H9 (cell line): ENCODE measurements at regions not wholly inside any gene's neighbourhood (a gene's known extent, or its start where the extent isn't known, plus 50 kb on each side); places are given as distances from the start of the nearest gene placed in this dataset.

Experiments used
- DNase-seq: peaks from one replicate; pipeline ENCODE4 v3.0.0-alpha.2; 2017
- H2AFZ ChIP-seq: one replicate; pipeline ENCODE4 v1.6.1; 2013; ENCODE audit warnings: mild to moderate bottlenecking, low read length, control low read depth, moderate library complexity
- H2AK5ac ChIP-seq: 2 replicates; pipeline ENCODE4 v1.6.1; 2013; ENCODE audit warnings: low read length, control low read depth, mixed read lengths; ENCODE audit not compliant: insufficient read length
- H2BK120ac ChIP-seq: one replicate; pipeline ENCODE4 v1.6.1; 2013; ENCODE audit warnings: low read depth, mild to moderate bottlenecking, low read length, control low read depth, inconsistent platforms; ENCODE audit not compliant: poor library complexity, severe bottlenecking
- H2BK12ac ChIP-seq: 2 replicates; pipeline ENCODE4 v1.6.1; 2013; ENCODE audit warnings: low read length, control low read depth, mixed read lengths, low read depth; ENCODE audit not compliant: insufficient read length
- H2BK15ac ChIP-seq: 2 replicates; pipeline ENCODE4 v1.6.1; 2013; ENCODE audit warnings: low read depth, low read length, control low read depth
- H2BK20ac ChIP-seq: one replicate; pipeline ENCODE4 v1.6.1; 2013; ENCODE audit warnings: low read depth, mild to moderate bottlenecking, low read length, control low read depth, inconsistent platforms; ENCODE audit not compliant: poor library complexity, severe bottlenecking
- H2BK5ac ChIP-seq: 2 replicates; pipeline ENCODE4 v1.6.1; 2013; ENCODE audit warnings: low read length, control low read depth, mixed read lengths; ENCODE audit not compliant: insufficient read length
- H3K14ac ChIP-seq: 2 replicates; pipeline ENCODE4 v1.6.1; 2013; ENCODE audit warnings: low read length, control low read depth; ENCODE audit not compliant: insufficient read depth
- H3K18ac ChIP-seq: 2 replicates; pipeline ENCODE4 v1.6.1; 2013; ENCODE audit warnings: low read depth, mild to moderate bottlenecking, mixed read lengths, low read length, control low read depth; ENCODE audit not compliant: insufficient read length
- H3K23ac ChIP-seq: 2 replicates; pipeline ENCODE4 v1.6.1; 2013; ENCODE audit warnings: low read length, control low read depth, mixed read lengths, low read depth; ENCODE audit not compliant: insufficient read length
- H3K23me2 ChIP-seq: 2 replicates; pipeline ENCODE4 v1.6.1; 2013; ENCODE audit warnings: low read depth, mild to moderate bottlenecking, mixed read lengths, low read length, control low read depth; ENCODE audit not compliant: insufficient read length, poor library complexity, severe bottlenecking
- H3K27ac ChIP-seq: 2 replicates; pipeline ENCODE4 v1.5.1; 2013; ENCODE audit warnings: low read length, control low read depth, mixed read lengths, low read depth; ENCODE audit not compliant: insufficient read length
- H3K27me3 ChIP-seq: 2 replicates; pipeline ENCODE4 v1.6.1; 2013; ENCODE audit warnings: low read length, control low read depth, inconsistent platforms; ENCODE audit not compliant: insufficient read depth
- H3K4ac ChIP-seq: 2 replicates; pipeline ENCODE4 v1.6.1; 2013; ENCODE audit warnings: low read depth, mild to moderate bottlenecking, control low read depth, inconsistent platforms, low read length, moderate library complexity
- H3K4me1 ChIP-seq: 2 replicates; pipeline ENCODE4 v1.6.1; 2013; ENCODE audit warnings: low read length, control low read depth, inconsistent platforms; ENCODE audit not compliant: insufficient read depth
- H3K4me2 ChIP-seq: 2 replicates; pipeline ENCODE4 v1.6.1; 2013; ENCODE audit warnings: low read length, control low read depth, mixed read lengths; ENCODE audit not compliant: insufficient read length, insufficient read depth
- H3K56ac ChIP-seq: 2 replicates; pipeline ENCODE4 v1.6.1; 2013; ENCODE audit warnings: low read depth, mild to moderate bottlenecking, mixed read lengths, low read length, control low read depth; ENCODE audit not compliant: insufficient read length
- H3K79me1 ChIP-seq: 2 replicates; pipeline ENCODE4 v1.6.1; 2013; ENCODE audit warnings: low read depth, mild to moderate bottlenecking, moderate library complexity, low read length, control low read depth, inconsistent platforms; ENCODE audit not compliant: insufficient read depth, poor library complexity, severe bottlenecking
- H3K79me2 ChIP-seq: 2 replicates; pipeline ENCODE4 v1.6.1; 2013; ENCODE audit warnings: low read length, control low read depth, inconsistent platforms; ENCODE audit not compliant: insufficient read depth
- H3K9ac ChIP-seq: 2 replicates; pipeline ENCODE4 v1.6.1; 2013; ENCODE audit warnings: low read length, control low read depth, mixed read lengths; ENCODE audit not compliant: insufficient read length; ENCODE audit errors: extremely low read depth
- H3K9me3 ChIP-seq: one replicate; pipeline ENCODE4 v1.6.1; 2013; ENCODE audit warnings: low read depth, low read length, inconsistent platforms; ENCODE audit not compliant: control insufficient read depth
- H3T11ph ChIP-seq: one replicate; pipeline ENCODE4 v1.6.1; 2013; ENCODE audit warnings: mild to moderate bottlenecking, low read length, control low read depth, inconsistent platforms
- H4K20me1 ChIP-seq: one replicate; pipeline ENCODE4 v1.6.1; 2013; ENCODE audit not compliant: control insufficient read depth, insufficient read length, insufficient read depth
- H4K5ac ChIP-seq: 2 replicates; pipeline ENCODE4 v1.6.1; 2013; ENCODE audit warnings: low read depth, mild to moderate bottlenecking, mixed read lengths, low read length, control low read depth; ENCODE audit not compliant: insufficient read length
- H4K8ac ChIP-seq: replicated peaks from 2 replicates; pipeline ENCODE4 v1.6.1; 2013; ENCODE audit warnings: low read length, control low read depth, mixed read lengths, low read depth; ENCODE audit not compliant: insufficient read length
- H4K91ac ChIP-seq: 2 replicates; pipeline ENCODE4 v1.6.1; 2013; ENCODE audit warnings: low read depth, mild to moderate bottlenecking, moderate library complexity, mixed read lengths, low read length, control low read depth; ENCODE audit not compliant: insufficient read length
- H3K27ac Mint-ChIP-seq, 3 experiments: 2 replicates in 2 of 3; 3 replicates in 1 of 3; pipeline ENCODE4 v1.8.0; 2020 to 2021; ENCODE audit warnings: mixed read lengths in 3 of 3, mild to moderate bottlenecking in 1 of 3, moderate library complexity in 1 of 3
- H3K27me3 Mint-ChIP-seq: 2 replicates; pipeline ENCODE4 v1.8.0; 2021; ENCODE audit warnings: low read depth, mild to moderate bottlenecking, moderate library complexity, mixed read lengths
- H3K36me3 Mint-ChIP-seq, 3 experiments: 2 replicates in 2 of 3; 3 replicates in 1 of 3; pipeline ENCODE4 v1.8.0; 2020 to 2021; ENCODE audit warnings: low read depth in 3 of 3, mixed read lengths in 3 of 3; ENCODE audit not compliant: insufficient read depth in 1 of 3
- H3K4me1 Mint-ChIP-seq, 2 experiments: 2 replicates each; pipeline ENCODE4 v1.8.0; 2020; ENCODE audit warnings: mixed read lengths in 2 of 2
- H3K4me3 Mint-ChIP-seq, 2 experiments: 2 replicates in 1 of 2; 3 replicates in 1 of 2; pipeline ENCODE4 v1.8.0; 2020 to 2021; ENCODE audit warnings: mild to moderate bottlenecking in 2 of 2, mixed read lengths in 2 of 2, moderate library complexity in 1 of 2
- H3K9me3 Mint-ChIP-seq, 2 experiments: 2 replicates in 1 of 2; 3 replicates in 1 of 2; pipeline ENCODE4 v1.8.0; 2020; ENCODE audit warnings: mild to moderate bottlenecking in 2 of 2, mixed read lengths in 2 of 2, moderate library complexity in 1 of 2
- CTCF ChIP-seq: fragments of 200-600 bp; sonication (generic); conservative IDR thresholded peaks from 3 replicates; pipeline ENCODE4 v1.8.0; 2021; ENCODE audit warnings: antibody characterized with exemption, mild to moderate bottlenecking
- WGBS: extraction: QIAGEN DNeasy Blood & Tissue Kit; methylation state at CpG from one replicate; pipeline ENCODE4 v1.1.7; 2013; ENCODE audit warnings: missing lambda C conversion rate, low lambda C conversion rate, mixed read lengths; ENCODE audit not compliant: insufficient read length; ENCODE audit errors: extremely low coverage; 5-methylcytosine and 5-hydroxymethylcytosine counted together

- no peak for TF ChIP-seq CTCF
- no peak overlapping the region for H3K9ac ChIP-seq
- no peak overlapping the region; a peak in 1 of 5 replicates for H3K4me3 Mint-ChIP-seq
- no peak overlapping the region for H4K91ac ChIP-seq
- no peaks in the 10 kb centered on the region for H3K27me3 ChIP-seq
- no peak overlapping the region for H2AFZ ChIP-seq
- no peaks in the 10 kb centered on the region; a peak in 1 of 5 replicates for H3K9me3 Mint-ChIP-seq
- H2BK5ac ChIP-seq, result no peak overlapping the region
- no peaks in the 10 kb centered on the region for H4K20me1 ChIP-seq
- H3K4ac ChIP-seq, result no peak overlapping the region
- H3K56ac ChIP-seq, result no peak overlapping the region
- H3K79me1 ChIP-seq, result no peaks in the 10 kb centered on the region
- H4K5ac ChIP-seq, result no peak overlapping the region
- H2AK5ac ChIP-seq, result no peak overlapping the region
- no CpG with 5 or more reads among the region's 5 CpGs for WGBS
- H2BK12ac ChIP-seq, result no peak overlapping the region
- H3K27ac Mint-ChIP-seq, result no peak overlapping the region
- H3K23me2 ChIP-seq, result no peaks in the 10 kb centered on the region
- H3K27ac ChIP-seq, result no peak overlapping the region
- no peak overlapping the region for H2BK120ac ChIP-seq
- H3K79me2 ChIP-seq, result no peaks in the 10 kb centered on the region
- H3K14ac ChIP-seq, result no peak overlapping the region; the same call in 1 of the 2 replicates
- H3K4me1 Mint-ChIP-seq, result peaks cover 0 to 4% of the 10 kb centered on the region in 2 experiments; a peak in 1 of 4 replicates
- H2BK20ac ChIP-seq, result no peak overlapping the region
- H3K36me3 Mint-ChIP-seq, result no peaks in the 10 kb centered on the region
- H2BK15ac ChIP-seq, result no peak overlapping the region
- H3K27me3 Mint-ChIP-seq, result no peaks in the 10 kb centered on the region
- DNase-seq, result no peak
- no peak overlapping the region for H3K18ac ChIP-seq
- H3K23ac ChIP-seq, result no peak overlapping the region
- no peak overlapping the region for H3T11ph ChIP-seq
- H3K9me3 ChIP-seq, result no peaks in the 10 kb centered on the region
- H4K8ac ChIP-seq, result no peak overlapping the region
- H3K4me1 ChIP-seq, result no peaks in the 10 kb centered on the region
- H3K4me2 ChIP-seq, result no peak overlapping the region
Observed at GRCh38 chr7:119983468-119983867, 289.5 kb upstream of the KCND2 start.
